Activated naive CD8-positive, alpha-beta T cell treated with anti-CD3 and anti-CD28 coated beads, Interleukin-2, amount 10 ng/mL, durations not matched to agents 7 days and 5 days (primary cell): ENCODE measurements at regions not wholly inside any gene's neighbourhood (a gene's known extent, or its start where the extent isn't known, plus 50 kb on each side); places are given as distances from the start of the nearest gene placed in this dataset.

Source experiments
- ATAC-seq: fragments of 150-1000 bp; cut with Tn5 transposase; one replicate; pipeline ENCODE4 v1.10.0; 2021; ENCODE audit warnings: low read depth, moderate library complexity
- POLR2A ChIA-PET: fragments of 350-600 bp; sonication (Branson Sonifier 250); formaldehyde crosslinking; loops from one replicate; lab custom pipeline; 2021; ENCODE audit warnings: antibody characterized with exemption; lab: Charles Lee
- DNase-seq: peaks from one replicate; pipeline ENCODE4 v3.0.0; 2021
- H3K27ac Mint-ChIP-seq: one replicate; pipeline ENCODE4 v1.8.0; 2022; ENCODE audit warnings: mild to moderate bottlenecking, mixed read lengths
- H3K27me3 Mint-ChIP-seq: one replicate; pipeline ENCODE4 v1.8.0; 2022; ENCODE audit warnings: mild to moderate bottlenecking, moderate library complexity, mixed read lengths
- H3K36me3 Mint-ChIP-seq: one replicate; pipeline ENCODE4 v1.8.0; 2021; ENCODE audit warnings: mild to moderate bottlenecking, mixed read lengths
- H3K4me1 Mint-ChIP-seq: one replicate; pipeline ENCODE4 v1.8.0; 2021; ENCODE audit warnings: mixed read lengths
- H3K4me3 Mint-ChIP-seq: one replicate; pipeline ENCODE4 v1.8.0; 2022; ENCODE audit warnings: mild to moderate bottlenecking, moderate library complexity, mixed read lengths
- H3K9me3 Mint-ChIP-seq: one replicate; pipeline ENCODE4 v1.8.0; 2021; ENCODE audit warnings: mixed read lengths

GRCh38 chr2:12090072-12090471 is 343.6 kb downstream of the LPIN1 start:
- no peak overlapping the region for H3K27ac Mint-ChIP-seq
- ATAC-seq (no peak), DNase-seq (no peak)
- no peak overlapping the region for H3K4me3 Mint-ChIP-seq
- no peaks in the 10 kb centered on the region for H3K27me3 Mint-ChIP-seq
- H3K36me3 Mint-ChIP-seq, result no peaks in the 10 kb centered on the region
- no peaks in the 10 kb centered on the region for H3K9me3 Mint-ChIP-seq
- no peaks in the 10 kb centered on the region for H3K4me1 Mint-ChIP-seq
- POLR2A ChIA-PET, result no interaction called here

- no peaks in the 10 kb centered on the region for H3K36me3 Mint-ChIP-seq
These were observed 344.2 kb downstream of the LPIN1 start for GRCh38 chr2:12090590-12090989.

GRCh38 chr2:12091201-12091806 is 344.9 kb downstream of the LPIN1 start:
- no peak overlapping the region for H3K27ac Mint-ChIP-seq
- peaks cover 2% of the 10 kb centered on the region for H3K27me3 Mint-ChIP-seq
- H3K4me1 Mint-ChIP-seq, result no peaks in the 10 kb centered on the region
- H3K4me3 Mint-ChIP-seq, result no peak overlapping the region
- no peaks in the 10 kb centered on the region for H3K36me3 Mint-ChIP-seq
- ATAC-seq (no peak), DNase-seq (no peak)
- H3K9me3 Mint-ChIP-seq, result no peaks in the 10 kb centered on the region
- POLR2A ChIA-PET, result no interaction called here

More at GRCh38 chr2:12090590-12090989, 344.2 kb downstream of the LPIN1 start:
- H3K9me3 Mint-ChIP-seq, result no peaks in the 10 kb centered on the region
- no peak overlapping the region for H3K27ac Mint-ChIP-seq
- ATAC-seq (no peak), DNase-seq (no peak)
- no peaks in the 10 kb centered on the region for H3K27me3 Mint-ChIP-seq
- H3K4me3 Mint-ChIP-seq, result no peak overlapping the region
- H3K4me1 Mint-ChIP-seq, result no peaks in the 10 kb centered on the region
- POLR2A ChIA-PET, result no interaction called here

GRCh38 chr2:12094134-12094533 is 347.7 kb downstream of the LPIN1 start:
- no peaks in the 10 kb centered on the region for H3K4me1 Mint-ChIP-seq
- H3K9me3 Mint-ChIP-seq, result no peaks in the 10 kb centered on the region
- no peak for DNase-seq
- no peak overlapping the region for H3K4me3 Mint-ChIP-seq
- no peak overlapping the region for H3K27ac Mint-ChIP-seq
- ATAC-seq, result no peak
- H3K27me3 Mint-ChIP-seq, result peaks cover 3% of the 10 kb centered on the region
- POLR2A ChIA-PET, result no interaction called here
- no peaks in the 10 kb centered on the region for H3K36me3 Mint-ChIP-seq

DNA sequence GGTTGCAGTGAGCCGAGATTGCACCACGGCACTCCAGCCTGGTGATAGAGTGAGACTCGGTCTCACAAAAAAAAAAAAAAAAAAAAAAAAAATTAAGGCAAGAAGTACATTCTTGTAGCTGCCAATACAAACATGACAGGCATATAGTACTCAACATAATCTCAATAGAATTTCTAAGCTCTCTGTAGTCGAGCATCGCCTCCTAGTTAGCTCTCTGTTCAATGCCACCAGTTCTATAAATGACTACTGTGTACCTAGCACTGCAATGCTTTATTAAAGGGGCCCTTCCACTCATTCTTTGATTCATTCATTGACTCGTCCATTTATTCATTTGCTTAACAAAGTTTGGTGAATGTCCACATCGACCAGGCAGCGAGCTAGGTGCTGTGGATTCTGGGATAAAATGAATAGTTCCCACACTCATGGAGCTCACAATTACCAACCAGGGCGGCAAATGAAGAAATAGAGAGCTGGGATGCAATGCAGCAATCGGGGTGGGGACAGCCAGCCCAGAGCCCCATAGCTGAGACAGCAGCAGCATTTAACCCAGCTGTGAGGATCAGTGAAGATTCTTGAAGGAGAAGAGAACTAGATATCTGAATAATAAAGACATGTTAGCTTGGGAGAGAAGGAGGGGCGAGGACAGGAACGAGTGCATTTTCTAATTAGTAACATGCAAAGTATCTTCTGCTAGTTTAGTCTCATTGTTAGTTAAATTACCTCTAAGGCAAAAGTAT is 349.8 kb downstream of the LPIN1 start:
- ATAC-seq (no peak), DNase-seq (no peak)
- Mint-ChIP-seq H3K4me1 (peaks cover 6% of the 10 kb centered on the region), H3K36me3 (no peaks in the 10 kb centered on the region), H3K27me3 (peaks cover 3% of the 10 kb centered on the region), H3K9me3 (no peaks in the 10 kb centered on the region), H3K4me3 (no peak overlapping the region), H3K27ac (no peak overlapping the region)
- POLR2A ChIA-PET, result interaction anchor here (0.7 kb wide), 1 partner anchor 53 kb away, joined by 3 read pairs; no protein-coding TSS in a partner anchor

GRCh38 chr2:12096788-12097449 is 350.5 kb downstream of the LPIN1 start:
- ATAC-seq, result no peak
- POLR2A ChIA-PET, result interaction anchor here (0.7 kb wide), 1 partner anchor 54 kb away, joined by 3 read pairs; no protein-coding TSS in a partner anchor
- peaks cover 3% of the 10 kb centered on the region for H3K27me3 Mint-ChIP-seq
- H3K4me1 Mint-ChIP-seq, result peaks cover 8% of the 10 kb centered on the region
- no peak for DNase-seq
- H3K4me3 Mint-ChIP-seq, result no peak overlapping the region
- H3K36me3 Mint-ChIP-seq, result no peaks in the 10 kb centered on the region
- H3K27ac Mint-ChIP-seq, result no peak overlapping the region
- no peaks in the 10 kb centered on the region for H3K9me3 Mint-ChIP-seq

DNA sequence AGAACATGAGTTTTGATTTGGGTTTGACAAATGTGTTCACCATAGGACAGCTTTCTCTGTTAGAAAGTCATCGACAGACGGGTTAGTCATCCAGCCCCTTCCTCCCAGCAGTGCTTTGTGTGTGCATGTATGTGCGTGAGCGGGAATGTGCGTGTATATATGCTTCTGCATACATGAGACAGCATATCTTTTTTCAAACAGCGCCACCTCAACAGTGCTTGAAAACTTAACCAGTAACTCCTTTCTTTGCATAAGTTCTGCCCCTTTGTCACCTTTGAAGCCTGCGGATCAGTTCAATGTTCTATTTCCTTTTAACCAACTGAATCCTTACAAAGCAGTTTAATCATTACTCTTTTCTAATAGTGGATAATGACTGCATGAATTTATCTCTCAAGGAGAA is 351.4 kb downstream of the LPIN1 start:
- no peak overlapping the region for H3K27ac Mint-ChIP-seq
- no peak overlapping the region for H3K4me3 Mint-ChIP-seq
- DNase-seq (no peak), ATAC-seq (no peak)
- H3K4me1 Mint-ChIP-seq, result peaks cover 9% of the 10 kb centered on the region
- POLR2A ChIA-PET, result no interaction called here
- no peaks in the 10 kb centered on the region for H3K36me3 Mint-ChIP-seq
- peaks cover 3% of the 10 kb centered on the region for H3K27me3 Mint-ChIP-seq
- no peaks in the 10 kb centered on the region for H3K9me3 Mint-ChIP-seq

DNA sequence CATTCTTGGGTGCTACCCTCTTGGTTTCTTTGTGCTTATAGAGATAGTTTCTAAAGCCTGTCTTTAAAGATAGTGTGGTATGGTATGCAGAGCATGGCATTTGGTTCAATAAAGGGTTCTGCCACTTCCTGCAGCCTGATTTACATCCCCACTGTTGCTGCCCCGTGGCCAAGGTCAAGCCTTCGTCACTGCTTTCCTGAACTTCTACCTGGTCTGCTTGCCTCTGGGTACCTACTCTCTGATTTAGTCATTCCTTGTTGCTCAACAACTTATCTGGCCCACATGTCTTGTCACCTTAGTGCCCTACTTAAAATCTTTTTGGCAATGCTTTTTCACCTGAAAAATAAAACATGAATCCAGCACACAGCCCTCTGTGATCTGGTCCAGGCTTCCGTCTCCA is 352.9 kb downstream of the LPIN1 start:
- Mint-ChIP-seq H3K36me3 (no peaks in the 10 kb centered on the region), H3K4me3 (no peak overlapping the region), H3K4me1 (peaks cover 9% of the 10 kb centered on the region), H3K27me3 (peaks cover 3% of the 10 kb centered on the region), H3K27ac (no peak overlapping the region), H3K9me3 (no peaks in the 10 kb centered on the region)
- DNase-seq, result no peak
- no peak for ATAC-seq
- POLR2A ChIA-PET, result no interaction called here

GRCh38 chr2:12102679-12103078 is 356.2 kb downstream of the LPIN1 start:
- ATAC-seq (no peak), DNase-seq (no peak)
- no peak overlapping the region for H3K27ac Mint-ChIP-seq
- no peaks in the 10 kb centered on the region for H3K36me3 Mint-ChIP-seq
- H3K27me3 Mint-ChIP-seq, result peaks cover 3% of the 10 kb centered on the region
- no peaks in the 10 kb centered on the region for H3K9me3 Mint-ChIP-seq
- H3K4me3 Mint-ChIP-seq, result no peak overlapping the region
- POLR2A ChIA-PET, result no interaction called here
- H3K4me1 Mint-ChIP-seq, result peaks cover 21% of the 10 kb centered on the region

GRCh38 chr2:12105180-12105579 is 358.7 kb downstream of the LPIN1 start:
- Mint-ChIP-seq H3K36me3 (no peaks in the 10 kb centered on the region), H3K4me3 (no peak overlapping the region), H3K4me1 (peaks cover 21% of the 10 kb centered on the region), H3K27ac (no peak overlapping the region), H3K27me3 (peaks cover 3% of the 10 kb centered on the region), H3K9me3 (no peaks in the 10 kb centered on the region)
- DNase-seq (no peak), ATAC-seq (no peak)
- POLR2A ChIA-PET, result no interaction called here

GRCh38 chr2:12106440-12107080 is 360.1 kb downstream of the LPIN1 start:
- H3K27ac Mint-ChIP-seq, result no peak overlapping the region
- peaks cover 30% of the 10 kb centered on the region for H3K4me1 Mint-ChIP-seq
- DNase-seq (no peak), ATAC-seq (no peak)
- no peaks in the 10 kb centered on the region for H3K36me3 Mint-ChIP-seq
- no peaks in the 10 kb centered on the region for H3K9me3 Mint-ChIP-seq
- H3K4me3 Mint-ChIP-seq, result no peak overlapping the region
- H3K27me3 Mint-ChIP-seq, result peaks cover 3% of the 10 kb centered on the region
- POLR2A ChIA-PET, result no interaction called here

- ATAC-seq (no peak), DNase-seq (no peak)
- H3K4me3 Mint-ChIP-seq, result no peak overlapping the region
- no peak overlapping the region for H3K27ac Mint-ChIP-seq
- H3K27me3 Mint-ChIP-seq, result peaks cover 3% of the 10 kb centered on the region
- H3K9me3 Mint-ChIP-seq, result no peaks in the 10 kb centered on the region
- POLR2A ChIA-PET, result no interaction called here
- H3K36me3 Mint-ChIP-seq, result no peaks in the 10 kb centered on the region
- H3K4me1 Mint-ChIP-seq, result peaks cover 26% of the 10 kb centered on the region
These were observed 360.9 kb downstream of the LPIN1 start for GRCh38 chr2:12107321-12107720.

DNA sequence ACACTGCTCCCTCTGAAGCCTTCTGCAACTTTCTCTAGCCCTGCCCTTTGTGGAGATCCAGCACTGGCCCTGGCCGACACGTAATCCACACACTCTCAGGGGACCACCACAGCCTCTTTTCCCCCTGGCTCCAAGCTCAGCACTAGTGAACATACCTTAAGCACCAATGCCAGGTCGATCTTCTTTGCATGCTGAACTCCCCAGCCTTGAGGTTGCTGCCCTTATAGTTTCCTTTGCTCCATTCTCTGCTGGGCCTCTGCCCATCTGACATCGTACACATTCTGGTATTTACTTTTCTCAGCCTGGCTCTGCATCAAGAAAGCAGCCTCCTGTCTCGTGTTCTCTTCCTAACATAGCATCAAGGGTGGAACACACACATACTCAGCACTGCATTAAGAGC is 361.5 kb downstream of the LPIN1 start:
- H3K27me3 Mint-ChIP-seq, result peaks cover 3% of the 10 kb centered on the region
- POLR2A ChIA-PET, result no interaction called here
- peaks cover 26% of the 10 kb centered on the region for H3K4me1 Mint-ChIP-seq
- H3K36me3 Mint-ChIP-seq, result no peaks in the 10 kb centered on the region
- H3K27ac Mint-ChIP-seq, result no peak overlapping the region
- no peaks in the 10 kb centered on the region for H3K9me3 Mint-ChIP-seq
- ATAC-seq, result no peak
- no peak for DNase-seq
- H3K4me3 Mint-ChIP-seq, result no peak overlapping the region
